UCSD-AML1 (cell line): ENCODE measurements at regions not wholly inside any gene's neighbourhood (a gene's known extent, or its start where the extent isn't known, plus 50 kb on each side); places are given as distances from the start of the nearest gene placed in this dataset.
"Not testable (repeated sequence)": the region's sequence is repeated elsewhere in the genome, so short reads cannot be mapped to it uniquely, and the experiment has no call there.

ENCODE experiments used
- DNase-seq: peaks from one replicate; lab custom pipeline; 2025; ENCODE audit not compliant: unreplicated experiment; lab: John Stamatoyannopoulos, UW

- no peak for DNase-seq
Measured at GRCh38 chr21:33994373-33994772, 78.8 kb upstream of the ATP5PO start.

- DNase-seq = peak; percentile 80
Measured at GRCh38 chr21:33993286-33994231, 78.0 kb upstream of the ATP5PO start.

DNA sequence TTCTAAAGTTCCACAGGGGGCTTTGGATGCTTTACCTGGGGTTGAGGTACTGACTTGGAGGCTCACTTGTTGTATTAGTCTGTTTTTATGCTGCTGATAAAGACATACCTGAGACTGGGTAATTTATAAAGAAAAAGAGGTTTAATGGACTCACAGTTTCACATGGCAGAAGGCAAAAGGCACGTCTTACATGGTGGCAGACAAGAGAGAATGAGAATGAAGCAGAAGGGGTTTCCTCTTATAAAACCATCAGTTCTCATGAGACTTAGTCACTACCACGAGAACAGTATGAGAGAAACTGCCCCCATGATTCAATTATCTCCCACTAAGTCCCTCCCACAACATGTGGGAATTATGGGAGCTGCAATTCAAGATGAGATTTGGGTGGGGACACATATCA is 76.8 kb upstream of the ATP5PO start:
- not testable (repeated sequence) for DNase-seq

DNA sequence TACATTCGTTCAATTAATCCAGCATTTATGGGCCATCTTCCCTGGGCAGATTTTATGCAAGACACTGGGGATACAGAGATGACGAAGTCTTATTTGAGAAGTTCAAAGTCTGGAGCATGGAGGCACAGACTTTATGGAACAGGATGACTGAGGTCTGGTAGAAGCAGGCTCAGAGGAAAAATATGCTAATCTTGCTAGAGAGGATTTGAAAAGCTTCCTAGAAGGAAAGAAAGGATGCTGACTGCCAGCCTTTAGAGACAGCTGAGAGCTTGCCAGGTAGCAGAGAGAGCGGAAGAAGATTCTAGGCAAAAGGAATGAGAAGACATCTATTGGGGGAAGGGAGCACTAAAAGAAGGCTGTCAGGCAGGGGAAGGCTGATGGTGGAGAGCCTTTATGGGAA is 75.5 kb upstream of the ATP5PO start:
- no peak for DNase-seq

DNA sequence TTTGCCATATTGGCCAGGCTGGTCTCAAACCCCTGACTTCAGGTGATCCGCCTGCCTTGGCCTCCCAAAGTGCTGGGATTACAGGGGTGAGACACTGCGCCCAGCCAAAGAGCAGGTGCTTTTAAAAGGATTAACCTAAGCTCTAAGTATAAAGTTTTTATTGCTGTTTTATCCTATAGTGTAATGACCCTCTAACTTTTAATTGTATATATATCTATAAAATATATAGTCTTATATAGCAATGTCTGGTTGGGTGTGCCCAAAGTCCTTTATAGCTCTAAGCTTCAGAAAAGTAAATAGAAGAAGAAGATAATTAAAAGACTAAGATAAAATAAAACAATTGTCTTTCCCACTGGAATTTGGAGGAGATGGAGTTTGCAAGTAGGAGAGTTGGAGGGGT is 73.8 kb upstream of the ATP5PO start:
- DNase-seq = no peak

GRCh38 chr21:33988237-33989017 is 72.8 kb upstream of the ATP5PO start:
- DNase-seq = no peak

DNA sequence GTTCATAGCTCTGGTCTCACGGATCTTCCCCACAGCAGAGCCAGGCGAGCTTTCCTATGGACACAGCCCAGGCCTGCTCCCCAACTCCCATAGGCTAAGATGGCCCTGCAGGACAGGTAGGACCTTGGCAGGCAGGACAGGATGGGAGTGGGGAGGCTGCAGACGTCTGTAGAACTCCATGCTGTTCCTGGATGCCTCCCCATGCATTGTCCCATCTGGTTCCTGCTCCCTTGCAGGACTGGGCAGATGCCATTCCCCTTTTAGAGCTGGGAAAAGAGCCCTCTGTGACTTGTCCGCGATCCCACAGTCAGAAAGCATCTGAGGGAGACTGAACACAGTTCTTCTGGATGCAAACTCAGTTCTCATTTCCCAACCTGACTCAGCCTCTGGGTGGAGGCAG is 71.9 kb upstream of the ATP5PO start:
- DNase-seq = no peak

DNA sequence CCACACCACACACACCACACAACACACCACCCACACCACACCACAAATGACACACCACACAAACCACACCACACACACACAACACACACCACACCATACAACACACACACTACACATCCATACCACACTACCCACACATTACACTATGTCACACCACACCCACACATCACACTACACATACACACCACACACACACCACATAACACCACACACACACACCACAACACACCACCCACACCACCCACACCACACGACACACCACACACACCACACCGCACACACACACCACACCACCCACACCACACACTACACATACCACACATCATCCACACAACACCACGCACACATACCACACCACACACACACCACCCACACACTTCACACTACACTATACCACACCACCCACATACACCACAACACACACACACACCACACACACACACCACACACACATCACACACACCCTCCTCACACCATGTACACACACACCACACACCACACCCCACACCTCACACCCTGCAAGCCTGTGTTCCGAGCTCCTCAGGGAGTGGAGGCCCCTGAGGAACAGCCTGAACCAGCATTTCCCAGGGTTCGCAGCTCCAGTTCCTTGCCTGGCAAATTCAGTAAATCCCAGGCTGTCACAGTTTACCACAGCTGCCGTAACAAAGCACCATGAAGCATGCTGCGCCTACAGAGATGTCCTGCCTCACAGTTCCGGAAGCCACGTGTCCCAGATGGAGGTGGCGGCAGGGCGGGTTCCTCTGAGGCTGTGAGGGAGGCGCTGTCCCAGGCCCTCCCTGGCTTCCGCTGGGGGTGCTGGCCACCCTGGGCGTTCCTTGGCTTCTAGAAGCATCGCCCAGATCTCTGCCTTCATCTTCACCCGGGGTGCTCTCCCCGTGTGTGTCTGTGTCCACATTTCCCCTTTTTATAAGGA is 69.8 kb upstream of the ATP5PO start:
- no peak for DNase-seq

DNA sequence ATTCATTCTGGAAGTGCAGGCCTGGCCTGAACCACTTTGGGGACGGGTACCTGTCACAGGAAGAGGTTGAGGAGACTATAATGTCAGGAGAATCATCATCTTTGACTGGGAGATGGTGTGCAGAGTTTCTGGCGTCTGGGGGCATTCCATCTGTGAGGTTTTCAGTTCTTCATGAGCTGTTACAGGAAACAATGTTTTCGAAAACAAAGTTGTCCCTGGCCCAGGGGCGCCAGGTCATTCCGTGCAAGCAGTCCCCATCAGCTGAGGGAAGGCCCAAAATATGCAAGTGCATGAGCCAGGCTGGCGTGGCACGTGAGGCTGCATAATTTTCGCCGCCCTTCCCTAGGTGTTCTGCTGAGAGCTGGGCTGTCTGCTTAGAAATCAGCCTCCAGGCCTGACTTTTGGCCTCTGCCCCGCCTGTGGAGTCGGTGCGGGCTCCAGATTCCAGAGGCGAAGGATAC is 68.4 kb upstream of the ATP5PO start:
- DNase-seq = no peak

DNA sequence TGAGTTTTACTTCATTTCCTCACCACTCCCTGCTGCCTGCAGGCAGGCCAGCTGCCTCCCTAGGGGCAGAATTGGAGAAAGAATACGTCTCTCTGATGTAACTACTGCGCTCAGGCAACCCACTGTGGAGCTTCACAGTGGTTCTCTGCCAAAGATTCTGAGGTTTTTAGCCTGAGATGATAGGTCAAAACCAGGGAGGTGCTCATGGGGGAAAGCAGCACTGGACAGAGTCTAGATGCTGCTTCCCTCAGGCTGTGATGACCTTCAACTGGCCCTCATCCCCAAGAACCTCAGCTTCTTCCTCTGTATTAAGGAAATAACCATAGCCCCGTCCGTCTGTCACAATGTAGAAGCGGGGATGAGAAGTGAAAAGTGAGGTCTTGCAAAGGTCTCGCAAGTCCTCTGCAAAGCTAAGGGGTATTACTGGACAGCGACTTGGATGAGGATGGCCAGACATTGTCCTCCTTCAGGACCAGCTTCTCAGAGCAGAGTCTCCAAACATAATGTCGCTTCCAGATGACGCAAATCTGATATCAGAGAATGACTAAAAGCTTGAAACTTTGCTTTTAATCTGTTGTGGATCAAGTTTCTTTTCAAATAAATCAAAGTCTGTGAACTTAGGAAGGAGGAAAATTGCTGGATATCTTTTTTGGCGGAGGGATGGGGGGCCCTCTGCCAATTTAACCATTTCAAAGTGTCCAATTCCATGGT is 65.9 kb upstream of the ATP5PO start:
- no peak for DNase-seq

GRCh38 chr21:33980276-33980916 is 64.8 kb upstream of the ATP5PO start:
- no peak for DNase-seq

DNA sequence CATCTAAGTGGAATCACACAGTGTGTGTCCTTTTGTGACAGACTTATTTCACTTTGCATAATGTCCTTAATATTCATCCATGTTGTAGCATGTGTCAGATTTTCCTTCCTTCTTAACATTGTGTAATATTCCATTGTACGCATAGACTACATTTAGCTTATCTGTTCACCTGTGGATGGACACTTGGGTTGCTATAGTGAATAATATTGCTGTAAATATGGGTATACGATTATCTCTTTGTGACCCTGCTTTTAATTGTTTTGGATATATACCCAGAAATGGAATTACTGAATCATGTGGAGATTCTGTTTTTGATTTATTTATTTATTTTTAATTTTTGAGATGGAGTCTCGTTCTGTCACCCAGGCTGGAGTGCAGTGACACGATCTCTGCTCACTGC is 63.0 kb upstream of the ATP5PO start:
- no peak for DNase-seq

- no peak for DNase-seq
Measured at GRCh38 chr21:33977721-33978369, 62.2 kb upstream of the ATP5PO start.

DNA sequence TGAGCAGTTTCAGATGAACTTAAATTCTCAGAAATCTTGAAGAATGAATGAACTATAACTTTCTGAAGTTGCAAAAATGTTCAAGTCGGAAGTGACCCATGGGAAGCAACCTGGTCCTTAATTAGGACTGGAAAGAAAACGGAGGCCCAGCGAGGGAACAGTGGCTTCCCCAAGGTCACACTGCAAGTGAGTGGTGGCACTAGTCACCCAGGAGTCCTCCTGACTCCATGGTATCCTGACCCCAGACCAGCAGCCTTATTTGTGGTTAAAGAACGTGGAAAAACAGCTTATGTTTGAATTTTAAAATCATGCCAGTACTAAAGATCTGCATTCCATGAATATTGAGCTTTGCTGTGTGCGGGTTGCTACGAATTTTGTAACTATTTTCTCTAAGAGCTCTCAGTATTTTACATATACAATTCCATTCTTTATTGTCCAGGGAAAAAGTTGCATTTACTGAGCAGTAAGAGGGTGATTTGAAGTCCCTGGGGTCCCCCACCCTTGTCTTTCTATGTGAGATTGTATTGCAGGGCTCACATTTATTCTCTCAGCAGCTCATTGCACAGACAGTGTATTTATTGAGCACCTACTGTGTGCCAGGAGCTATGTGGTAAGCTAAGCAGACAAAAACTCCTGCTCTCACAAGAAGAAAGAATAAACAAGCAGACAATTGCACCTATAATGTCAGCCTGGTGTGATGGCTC is 61.6 kb upstream of the ATP5PO start:
- DNase-seq = peak; percentile 47

GRCh38 chr21:33976082-33977016 is 60.7 kb upstream of the ATP5PO start:
- DNase-seq = peak; percentile 80

DNA sequence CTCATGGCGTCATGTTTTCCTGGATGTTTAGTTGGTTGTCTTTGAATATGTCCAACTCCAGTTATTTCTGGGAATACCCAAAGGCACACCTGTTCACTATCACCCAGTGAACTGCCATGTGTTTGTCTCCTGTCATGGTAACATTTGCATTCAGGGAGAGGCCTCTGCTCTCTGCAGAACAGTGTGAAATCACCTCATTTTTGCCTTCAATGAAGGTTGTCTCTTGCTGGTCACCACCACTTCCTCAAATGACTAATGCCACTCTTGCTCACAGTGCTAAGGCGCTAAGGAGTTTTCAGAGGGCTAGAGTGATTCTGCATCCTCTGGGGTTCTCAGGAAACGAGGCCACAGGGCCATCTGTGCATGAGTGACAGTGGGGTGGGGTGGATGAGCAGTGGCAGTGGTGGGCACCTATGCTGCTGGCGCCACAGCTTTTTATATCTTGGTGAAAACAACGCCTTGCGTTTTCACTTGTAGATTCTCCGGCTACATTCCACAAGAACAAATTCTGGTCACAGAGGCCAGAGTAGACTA is 60.0 kb upstream of the ATP5PO start:
- peak; percentile 80 for DNase-seq
